Activated T-helper 2 cell treated with anti-CD3 and anti-CD28 coated beads, Interferon-gamma antibody, Interleukin-2, Interleukin-4, amounts not matched to agents 10 μg/mL and 5 μg/mL and 100 μg/mL, durations not matched to agents 14 hours and 24 hours and 36 hours (primary cell): ENCODE measurements at regions not wholly inside any gene's neighbourhood (a gene's known extent, or its start where the extent isn't known, plus 50 kb on each side); places are given as distances from the start of the nearest gene placed in this dataset.
"Not testable (repeated sequence)": the region's sequence is repeated elsewhere in the genome, so short reads cannot be mapped to it uniquely, and the experiment has no call there.

ENCODE experiments used
- DNase-seq: peaks from one replicate; pipeline ENCODE4 v3.0.0; 2021; ENCODE audit warnings: low spot score
- H3K27ac Mint-ChIP-seq: one replicate; pipeline ENCODE4 v1.8.0; 2021; ENCODE audit warnings: mixed read lengths
- H3K27me3 Mint-ChIP-seq: one replicate; pipeline ENCODE4 v1.8.0; 2021; ENCODE audit warnings: low read depth, mixed read lengths
- H3K36me3 Mint-ChIP-seq: one replicate; pipeline ENCODE4 v1.8.0; 2021; ENCODE audit warnings: low read depth, mixed read lengths
- H3K4me1 Mint-ChIP-seq: one replicate; pipeline ENCODE4 v1.8.0; 2021; ENCODE audit warnings: low read depth, mixed read lengths
- H3K4me3 Mint-ChIP-seq: one replicate; pipeline ENCODE4 v1.8.0; 2021; ENCODE audit warnings: low read depth, mild to moderate bottlenecking, moderate library complexity, mixed read lengths
- H3K9me3 Mint-ChIP-seq: one replicate; pipeline ENCODE4 v1.8.0; 2021; ENCODE audit warnings: mixed read lengths
- intact Hi-C: fragments of 100-400 bp; cut with micrococcal nuclease; formaldehyde crosslinking; loops from one replicate; pipeline ENCODE4 v1.15.1; 2023

DNA sequence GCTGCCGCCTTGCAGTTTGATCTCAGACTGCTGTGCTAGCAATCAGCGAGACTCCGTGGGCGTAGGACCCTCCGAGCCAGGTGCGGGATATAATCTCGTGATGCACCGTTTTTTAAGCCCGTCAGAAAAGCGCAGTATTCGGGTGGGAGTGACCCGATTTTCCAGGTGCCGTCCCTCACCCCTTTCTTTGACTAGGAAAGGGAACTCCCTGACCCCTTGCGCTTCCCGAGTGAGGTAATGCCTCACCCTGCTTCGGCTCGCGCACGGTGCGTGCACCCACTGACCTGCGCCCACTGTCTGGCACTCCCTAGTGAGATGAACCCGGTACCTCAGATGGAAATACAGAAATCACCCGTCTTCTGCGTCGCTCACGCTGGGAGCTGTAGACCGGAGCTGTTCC is 438.5 kb upstream of the CDH10 start:
- H3K4me1 Mint-ChIP-seq, H3K4me3 Mint-ChIP-seq, H3K27ac Mint-ChIP-seq, intact Hi-C loops, H3K36me3 Mint-ChIP-seq, H3K27me3 Mint-ChIP-seq, DNase-seq: not testable (repeated sequence)
- peaks cover 18% of the 10 kb centered on the region for H3K9me3 Mint-ChIP-seq

DNA sequence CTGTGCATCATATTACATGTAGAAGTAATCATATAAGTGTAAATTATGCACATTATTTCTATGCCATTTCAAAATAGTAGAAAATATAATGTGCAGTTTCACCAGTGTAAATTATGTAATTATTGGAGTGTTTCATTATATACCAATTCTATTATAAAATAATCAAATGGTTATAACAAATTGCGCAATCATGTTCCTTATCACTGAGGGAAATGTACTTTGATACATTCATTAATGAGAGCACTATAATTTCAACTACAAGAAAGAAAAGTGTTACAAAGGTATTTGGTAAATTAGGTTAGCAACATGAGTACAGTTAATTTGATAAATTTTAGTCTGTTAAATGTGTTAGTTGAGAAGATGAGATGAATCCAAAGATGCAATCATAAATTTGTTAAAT is 421.5 kb upstream of the CDH10 start:
- H3K27ac Mint-ChIP-seq, result no peak overlapping the region
- no peaks in the 10 kb centered on the region for H3K4me1 Mint-ChIP-seq

GRCh38 chr5:25064306-25064705 is 419.5 kb upstream of the CDH10 start:
- Mint-ChIP-seq H3K4me3 (no peak overlapping the region), H3K27ac (no peak overlapping the region), H3K36me3 (no peaks in the 10 kb centered on the region), H3K27me3 (no peaks in the 10 kb centered on the region), H3K4me1 (no peaks in the 10 kb centered on the region), H3K9me3 (peaks cover 38% of the 10 kb centered on the region)
- intact Hi-C loops, result no loop called here
- DNase-seq, result no peak

More for the DNA sequence above, 421.5 kb upstream of the CDH10 start:
- Mint-ChIP-seq H3K4me3 (no peak overlapping the region), H3K27me3 (no peaks in the 10 kb centered on the region), H3K36me3 (no peaks in the 10 kb centered on the region), H3K9me3 (peaks cover 30% of the 10 kb centered on the region)
- no peak for DNase-seq
- intact Hi-C loops, result no loop called here

DNA sequence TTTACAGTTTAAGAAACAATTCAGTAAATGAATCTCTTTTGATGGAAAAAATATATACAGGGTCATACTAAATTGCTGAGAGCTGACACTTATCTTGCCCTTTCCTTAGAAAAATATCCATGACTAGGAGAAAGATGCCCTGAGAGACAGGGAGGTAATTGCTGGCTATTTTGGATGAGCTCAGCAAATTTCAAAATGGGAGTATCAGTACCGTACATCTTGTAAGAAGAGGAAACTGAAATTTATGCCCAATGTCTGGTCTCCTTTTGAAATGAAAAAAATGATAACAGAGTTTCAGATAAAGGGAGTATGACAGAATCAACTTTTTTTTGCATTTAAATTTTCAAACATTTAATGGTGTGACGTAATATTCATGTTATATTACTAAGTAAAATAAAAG is 415.8 kb upstream of the CDH10 start:
- Mint-ChIP-seq H3K9me3 (peaks cover 38% of the 10 kb centered on the region), H3K27me3 (no peaks in the 10 kb centered on the region), H3K36me3 (no peaks in the 10 kb centered on the region), H3K4me1 (no peaks in the 10 kb centered on the region), H3K4me3 (no peak overlapping the region), H3K27ac (no peak overlapping the region)
- DNase-seq, result no peak
- intact Hi-C loops, result no loop called here

GRCh38 chr5:25056836-25057235 is 412.1 kb upstream of the CDH10 start:
- peaks cover 43% of the 10 kb centered on the region for H3K9me3 Mint-ChIP-seq

GRCh38 chr5:25033658-25034057 is 388.9 kb upstream of the CDH10 start:
- DNase-seq, result no peak
- H3K36me3 Mint-ChIP-seq, result no peaks in the 10 kb centered on the region
- H3K4me3 Mint-ChIP-seq, result no peak overlapping the region
- intact Hi-C loops, result no loop called here
- no peak overlapping the region for H3K27ac Mint-ChIP-seq
- no peaks in the 10 kb centered on the region for H3K27me3 Mint-ChIP-seq
- no peaks in the 10 kb centered on the region for H3K4me1 Mint-ChIP-seq
- H3K9me3 Mint-ChIP-seq, result peaks cover 49% of the 10 kb centered on the region

More at GRCh38 chr5:25056836-25057235, 412.1 kb upstream of the CDH10 start:
- H3K4me1 Mint-ChIP-seq, result no peaks in the 10 kb centered on the region
- no peaks in the 10 kb centered on the region for H3K36me3 Mint-ChIP-seq
- H3K4me3 Mint-ChIP-seq, result no peak overlapping the region
- no peak for DNase-seq
- H3K27ac Mint-ChIP-seq, result no peak overlapping the region
- H3K27me3 Mint-ChIP-seq, result no peaks in the 10 kb centered on the region
- intact Hi-C loops, result no loop called here

- no peaks in the 10 kb centered on the region for H3K27me3 Mint-ChIP-seq
Measured at GRCh38 chr5:25029004-25029403, 384.2 kb upstream of the CDH10 start.

GRCh38 chr5:25027526-25027925 is 382.7 kb upstream of the CDH10 start:
- H3K27ac Mint-ChIP-seq, result no peak overlapping the region
- H3K27me3 Mint-ChIP-seq, result no peaks in the 10 kb centered on the region
- no peak for DNase-seq
- H3K4me1 Mint-ChIP-seq, result no peaks in the 10 kb centered on the region
- H3K4me3 Mint-ChIP-seq, result no peak overlapping the region
- intact Hi-C loops, result no loop called here
- no peaks in the 10 kb centered on the region for H3K36me3 Mint-ChIP-seq
- peaks cover 59% of the 10 kb centered on the region for H3K9me3 Mint-ChIP-seq

More at GRCh38 chr5:25029004-25029403, 384.2 kb upstream of the CDH10 start:
- Mint-ChIP-seq H3K4me3 (no peak overlapping the region), H3K36me3 (no peaks in the 10 kb centered on the region), H3K9me3 (peaks cover 67% of the 10 kb centered on the region), H3K4me1 (no peaks in the 10 kb centered on the region), H3K27ac (no peak overlapping the region)
- intact Hi-C loops, result no loop called here
- no peak for DNase-seq

DNA sequence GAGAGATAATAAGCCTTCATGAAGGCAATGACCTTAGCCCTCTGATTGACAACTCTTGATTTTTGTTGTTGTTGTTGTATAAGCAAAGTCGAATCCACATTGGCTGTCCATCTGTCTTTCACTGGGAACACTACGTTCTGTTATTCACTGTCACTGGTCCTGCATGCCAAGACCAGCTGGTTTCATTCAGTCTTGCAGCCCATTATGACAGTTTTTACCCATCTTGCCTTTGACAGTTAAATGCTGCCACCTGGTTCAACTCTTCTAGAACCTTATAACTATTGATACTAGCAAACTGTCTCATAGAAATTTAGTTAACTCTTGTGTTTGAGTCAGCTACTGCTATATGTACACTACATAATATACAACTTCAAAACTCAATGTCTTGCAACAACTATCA is 382.3 kb upstream of the CDH10 start:
- intact Hi-C loops, result no loop called here
- Mint-ChIP-seq H3K4me1 (no peaks in the 10 kb centered on the region), H3K9me3 (peaks cover 58% of the 10 kb centered on the region), H3K27ac (no peak overlapping the region), H3K4me3 (no peak overlapping the region), H3K36me3 (no peaks in the 10 kb centered on the region), H3K27me3 (no peaks in the 10 kb centered on the region)
- no peak for DNase-seq

GRCh38 chr5:25025831-25026230 is 381.1 kb upstream of the CDH10 start:
- Mint-ChIP-seq H3K9me3 (peaks cover 59% of the 10 kb centered on the region), H3K27me3 (no peaks in the 10 kb centered on the region), H3K27ac (no peak overlapping the region), H3K36me3 (no peaks in the 10 kb centered on the region), H3K4me3 (no peak overlapping the region), H3K4me1 (no peaks in the 10 kb centered on the region)
- intact Hi-C loops, result no loop called here
- DNase-seq, result no peak

- Mint-ChIP-seq H3K36me3 (no peaks in the 10 kb centered on the region), H3K4me1 (no peaks in the 10 kb centered on the region), H3K9me3 (peaks cover 40% of the 10 kb centered on the region), H3K27me3 (no peaks in the 10 kb centered on the region), H3K4me3 (no peak overlapping the region), H3K27ac (no peak overlapping the region)
- DNase-seq, result no peak
- intact Hi-C loops, result no loop called here
Measured at GRCh38 chr5:25020454-25020853, 375.7 kb upstream of the CDH10 start.

GRCh38 chr5:25009063-25009462 is 364.3 kb upstream of the CDH10 start:
- no peak for DNase-seq
- intact Hi-C loops, result no loop called here
- no peaks in the 10 kb centered on the region for H3K27me3 Mint-ChIP-seq
- no peak overlapping the region for H3K4me3 Mint-ChIP-seq
- no peaks in the 10 kb centered on the region for H3K36me3 Mint-ChIP-seq
- no peaks in the 10 kb centered on the region for H3K4me1 Mint-ChIP-seq
- peaks cover 38% of the 10 kb centered on the region for H3K9me3 Mint-ChIP-seq
- no peak overlapping the region for H3K27ac Mint-ChIP-seq

DNA sequence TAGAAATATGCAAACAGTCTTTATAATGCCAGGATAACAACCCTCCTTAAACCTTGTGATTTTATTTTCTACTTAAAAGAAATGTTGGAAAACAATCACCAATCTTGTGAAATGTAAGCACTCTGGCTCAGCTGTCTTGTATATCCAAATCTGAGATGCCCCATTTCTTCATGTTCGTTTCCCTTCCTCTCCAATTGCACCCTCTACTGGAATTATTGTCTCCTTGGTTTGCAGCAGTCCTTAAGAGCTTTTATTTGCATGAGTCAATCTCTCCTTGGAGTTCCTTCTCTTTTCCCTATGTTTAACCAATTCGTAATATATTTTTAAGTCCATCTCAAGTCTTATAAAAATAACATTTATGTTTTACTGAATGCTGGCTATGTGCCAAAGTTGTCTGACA is 362.0 kb upstream of the CDH10 start:
- no peak for DNase-seq
- intact Hi-C loops, result no loop called here
- Mint-ChIP-seq H3K4me1 (no peaks in the 10 kb centered on the region), H3K27me3 (no peaks in the 10 kb centered on the region), H3K4me3 (no peak overlapping the region), H3K36me3 (no peaks in the 10 kb centered on the region), H3K27ac (no peak overlapping the region), H3K9me3 (peaks cover 47% of the 10 kb centered on the region)

DNA sequence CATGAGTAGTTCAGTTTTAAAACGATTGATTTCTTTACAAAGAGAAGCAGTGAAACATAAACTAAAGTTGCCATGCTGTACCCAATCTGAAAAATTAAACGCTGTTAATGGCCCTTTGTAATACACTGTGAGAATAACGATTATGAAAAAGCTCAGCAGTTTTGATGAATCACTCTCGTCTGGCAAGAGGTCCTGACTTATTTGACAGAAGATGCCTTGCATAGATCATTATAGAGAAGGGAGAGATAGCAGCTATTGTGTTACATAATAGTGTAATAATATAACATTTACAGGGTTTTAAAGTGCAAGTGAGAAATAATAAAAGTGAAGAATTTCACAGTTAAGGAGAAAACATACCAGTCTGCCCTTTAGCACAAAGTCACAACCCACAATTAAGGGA is 361.5 kb upstream of the CDH10 start:
- Mint-ChIP-seq H3K27ac (no peak overlapping the region), H3K27me3 (no peaks in the 10 kb centered on the region), H3K4me3 (no peak overlapping the region), H3K4me1 (no peaks in the 10 kb centered on the region), H3K9me3 (peaks cover 43% of the 10 kb centered on the region), H3K36me3 (no peaks in the 10 kb centered on the region)
- intact Hi-C loops, result no loop called here
- DNase-seq, result no peak
